ENCODE measurements at regions not wholly inside any gene's neighbourhood (a gene's known extent, or its start where the extent isn't known, plus 50 kb on each side); places are given as distances from the start of the nearest gene placed in this dataset.

DNA sequence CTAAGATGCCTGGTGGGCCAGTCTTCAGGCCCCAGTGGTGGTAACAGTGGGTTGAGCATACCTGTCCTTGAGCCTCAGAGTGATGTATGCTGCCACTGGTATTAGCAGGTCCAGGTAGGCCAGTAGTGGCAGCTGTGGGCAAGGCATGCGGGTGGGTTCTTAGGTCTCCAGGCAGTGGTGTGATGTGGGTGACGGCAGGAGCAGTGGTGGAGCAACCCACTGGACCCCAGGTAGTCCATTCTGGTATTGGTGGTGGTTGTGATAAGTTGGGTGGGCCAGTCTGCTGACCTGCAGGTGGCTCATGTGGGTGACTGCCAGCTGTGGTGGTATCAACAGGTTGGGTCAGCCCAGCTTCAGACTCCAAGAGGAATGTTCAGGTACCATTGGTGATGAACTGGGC lies 165.0 kb upstream of the GORAB start:
- H3K4me3 ChIP-seq (ENCODE audit: low read depth, low read length): no peak overlapping the region
- DNase-seq (ENCODE audit: low read depth): no peak
- TF ChIP-seq, protein P1, sequence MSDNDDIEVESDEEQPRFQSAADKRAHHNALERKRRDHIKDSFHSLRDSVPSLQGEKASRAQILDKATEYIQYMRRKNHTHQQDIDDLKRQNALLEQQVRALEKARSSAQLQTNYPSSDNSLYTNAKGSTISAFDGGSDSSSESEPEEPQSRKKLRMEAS (IDR thresholded peaks at IDR 0.05; ENCODE audit: low read depth, low read length): no peak
- TF ChIP-seq, protein P2, sequence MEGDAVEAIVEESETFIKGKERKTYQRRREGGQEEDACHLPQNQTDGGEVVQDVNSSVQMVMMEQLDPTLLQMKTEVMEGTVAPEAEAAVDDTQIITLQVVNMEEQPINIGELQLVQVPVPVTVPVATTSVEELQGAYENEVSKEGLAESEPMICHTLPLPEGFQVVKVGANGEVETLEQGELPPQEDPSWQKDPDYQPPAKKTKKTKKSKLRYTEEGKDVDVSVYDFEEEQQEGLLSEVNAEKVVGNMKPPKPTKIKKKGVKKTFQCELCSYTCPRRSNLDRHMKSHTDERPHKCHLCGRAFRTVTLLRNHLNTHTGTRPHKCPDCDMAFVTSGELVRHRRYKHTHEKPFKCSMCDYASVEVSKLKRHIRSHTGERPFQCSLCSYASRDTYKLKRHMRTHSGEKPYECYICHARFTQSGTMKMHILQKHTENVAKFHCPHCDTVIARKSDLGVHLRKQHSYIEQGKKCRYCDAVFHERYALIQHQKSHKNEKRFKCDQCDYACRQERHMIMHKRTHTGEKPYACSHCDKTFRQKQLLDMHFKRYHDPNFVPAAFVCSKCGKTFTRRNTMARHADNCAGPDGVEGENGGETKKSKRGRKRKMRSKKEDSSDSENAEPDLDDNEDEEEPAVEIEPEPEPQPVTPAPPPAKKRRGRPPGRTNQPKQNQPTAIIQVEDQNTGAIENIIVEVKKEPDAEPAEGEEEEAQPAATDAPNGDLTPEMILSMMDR (IDR thresholded peaks at IDR 0.05; ENCODE audit: low read depth, low read length): no peak
- TF ChIP-seq POLR2A (IDR thresholded peaks at IDR 0.05; ENCODE audit: extremely low read depth, insufficient read length) (no peak), MYC (IDR thresholded peaks at IDR 0.05; ENCODE audit: low read depth, low read length) (no peak)

DNA sequence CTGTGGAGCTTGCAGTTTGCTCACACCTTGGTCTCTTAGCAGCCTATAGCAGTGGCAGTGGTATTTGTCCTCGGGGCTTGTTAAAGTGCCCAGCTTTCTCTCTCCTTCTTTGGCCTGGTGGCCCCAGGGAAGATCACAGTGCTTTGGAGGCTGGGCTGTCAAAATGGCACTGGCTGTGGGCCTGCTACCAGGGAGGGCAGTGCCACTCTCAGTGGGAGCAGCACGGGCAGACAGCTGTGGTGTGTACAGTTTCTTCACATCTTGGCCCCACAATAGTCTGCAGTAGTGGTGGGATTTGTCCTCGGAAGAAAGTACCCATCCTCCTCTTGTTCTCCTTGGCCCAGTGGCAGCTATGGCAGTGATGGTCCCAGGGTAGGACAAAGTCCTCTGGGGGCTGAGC lies 164.4 kb upstream of the GORAB start:
- TF ChIP-seq MYC (IDR thresholded peaks at IDR 0.05; ENCODE audit: low read depth, low read length): no peak
- TF ChIP-seq, protein P1 (IDR thresholded peaks at IDR 0.05; ENCODE audit: low read depth, low read length): no peak
- TF ChIP-seq, protein P2 (IDR thresholded peaks at IDR 0.05; ENCODE audit: low read depth, low read length): no peak
- no peak for TF ChIP-seq POLR2A (IDR thresholded peaks at IDR 0.05; ENCODE audit: extremely low read depth, insufficient read length)

DNA sequence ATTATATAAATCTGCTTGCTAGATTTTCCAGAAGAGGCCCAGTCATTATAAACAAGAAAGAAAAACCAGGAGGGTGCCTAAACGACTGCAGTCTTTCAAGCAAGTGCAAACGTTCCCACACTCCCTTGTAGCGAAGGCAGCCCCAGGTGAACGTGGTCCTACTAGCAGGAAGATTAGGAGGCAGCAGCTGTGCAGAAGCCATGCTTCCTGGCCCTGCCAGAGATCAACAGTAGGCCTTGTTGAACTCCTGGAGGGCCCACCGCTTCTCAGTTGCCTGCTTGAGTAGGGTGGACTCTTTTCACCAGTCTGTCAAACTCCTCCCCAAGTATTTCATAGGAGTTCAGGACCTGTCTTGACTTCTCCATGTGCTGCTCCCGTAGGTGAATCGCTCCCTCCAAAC lies 163.0 kb upstream of the GORAB start:
- DNase-seq (ENCODE audit: low read depth): no peak
- no peak for TF ChIP-seq MYC (IDR thresholded peaks at IDR 0.05; ENCODE audit: low read depth, low read length)
- TF ChIP-seq, protein P1 (IDR thresholded peaks at IDR 0.05; ENCODE audit: low read depth, low read length): no peak
- TF ChIP-seq, protein P2 (IDR thresholded peaks at IDR 0.05; ENCODE audit: low read depth, low read length): no peak
- no peak for TF ChIP-seq POLR2A (IDR thresholded peaks at IDR 0.05; ENCODE audit: extremely low read depth, insufficient read length)
- no peak overlapping the region for H3K4me3 ChIP-seq (ENCODE audit: low read depth, low read length)

More for the DNA sequence above, 164.4 kb upstream of the GORAB start:
- no peak overlapping the region for H3K4me3 ChIP-seq (ENCODE audit: low read depth, low read length)
- no peak for DNase-seq (ENCODE audit: low read depth)

DNA sequence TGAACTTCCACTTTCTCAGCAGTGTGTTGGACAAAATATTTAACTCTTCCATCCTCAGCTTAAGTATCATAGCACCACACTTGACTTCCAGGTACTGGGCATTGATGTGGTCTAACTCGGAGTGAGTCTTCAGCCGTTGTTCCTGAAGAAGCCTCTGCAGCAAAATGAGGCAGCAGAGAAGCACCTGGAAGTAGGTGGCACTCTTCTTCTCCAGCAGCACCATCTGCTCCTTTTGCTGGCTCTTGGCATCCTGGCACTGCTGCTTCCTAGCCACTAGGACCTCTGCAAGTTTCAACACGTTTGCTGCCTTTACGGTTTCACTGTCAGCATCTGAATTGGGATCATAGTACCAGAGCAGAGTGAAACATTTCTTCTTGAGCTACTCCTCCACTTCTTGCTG lies 162.5 kb upstream of the GORAB start:
- TF ChIP-seq, protein P1 (IDR thresholded peaks at IDR 0.05; ENCODE audit: low read depth, low read length): no peak
- no peak for TF ChIP-seq MYC (IDR thresholded peaks at IDR 0.05; ENCODE audit: low read depth, low read length)
- TF ChIP-seq POLR2A (IDR thresholded peaks at IDR 0.05; ENCODE audit: extremely low read depth, insufficient read length): no peak
- TF ChIP-seq, protein P2 (IDR thresholded peaks at IDR 0.05; ENCODE audit: low read depth, low read length): no peak

DNA sequence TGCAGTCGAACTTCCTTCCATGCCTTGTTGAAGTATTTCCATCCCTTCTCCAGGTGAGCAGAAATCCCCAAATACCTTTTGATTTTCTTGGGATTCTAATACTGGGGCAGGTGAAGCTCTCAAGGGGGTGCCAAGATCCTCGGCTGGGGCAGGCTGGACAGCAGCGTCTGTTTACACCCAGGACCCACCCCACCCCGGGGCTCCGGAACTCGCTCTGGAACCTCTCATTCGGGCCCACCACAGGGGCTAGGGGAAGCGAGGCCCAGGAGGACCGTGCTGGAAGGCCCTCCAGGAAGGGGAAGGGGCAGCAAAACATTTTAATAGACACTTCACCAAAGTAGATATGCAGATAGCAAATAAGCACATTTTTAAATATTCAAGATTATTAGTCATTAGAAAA lies 161.9 kb upstream of the GORAB start:
- TF ChIP-seq, protein P2 (IDR thresholded peaks at IDR 0.05; ENCODE audit: low read depth, low read length): no peak
- TF ChIP-seq, protein P1 (IDR thresholded peaks at IDR 0.05; ENCODE audit: low read depth, low read length): no peak
- TF ChIP-seq MYC (IDR thresholded peaks at IDR 0.05; ENCODE audit: low read depth, low read length): no peak
- TF ChIP-seq POLR2A (IDR thresholded peaks at IDR 0.05; ENCODE audit: extremely low read depth, insufficient read length): no peak
- H3K4me3 ChIP-seq (ENCODE audit: low read depth, low read length): no peak overlapping the region
- DNase-seq (ENCODE audit: low read depth): no peak

More for the DNA sequence above, 162.5 kb upstream of the GORAB start:
- no peak for DNase-seq (ENCODE audit: low read depth)
- H3K4me3 ChIP-seq (ENCODE audit: low read depth, low read length): no peak overlapping the region

All from NB4 (cell line).